Astrocyte of the spinal cord (primary cell): ENCODE measurements at regions not wholly inside any gene's neighbourhood (a gene's known extent, or its start where the extent isn't known, plus 50 kb on each side); places are given as distances from the start of the nearest gene placed in this dataset.
A peak's percentile ranks its signal among the peaks of the same experiment; 100 is the strongest.

Experiments
- DNase-seq: peaks from one replicate; pipeline ENCODE4 v3.0.0; 2011; ENCODE audit warnings: low read depth, low spot score
- H3K4me3 ChIP-seq: 2 replicates; pipeline ENCODE4 v1.5.1; 2011; ENCODE audit warnings: low read depth, mild to moderate bottlenecking, low read length, moderate library complexity
- in situ Hi-C: cut with HindIII; loops from 2 replicates; pipeline ENCODE4 v1.10.0; 2017; ENCODE audit warnings: low sequenced_read_pairs
- TF ChIP-seq, protein P1 (sequence below): IDR thresholded peaks from 2 replicates; pipeline ENCODE4 v1.5.1; 2012; ENCODE audit warnings: low read depth, mild to moderate bottlenecking, low read length, inconsistent platforms

DNA sequence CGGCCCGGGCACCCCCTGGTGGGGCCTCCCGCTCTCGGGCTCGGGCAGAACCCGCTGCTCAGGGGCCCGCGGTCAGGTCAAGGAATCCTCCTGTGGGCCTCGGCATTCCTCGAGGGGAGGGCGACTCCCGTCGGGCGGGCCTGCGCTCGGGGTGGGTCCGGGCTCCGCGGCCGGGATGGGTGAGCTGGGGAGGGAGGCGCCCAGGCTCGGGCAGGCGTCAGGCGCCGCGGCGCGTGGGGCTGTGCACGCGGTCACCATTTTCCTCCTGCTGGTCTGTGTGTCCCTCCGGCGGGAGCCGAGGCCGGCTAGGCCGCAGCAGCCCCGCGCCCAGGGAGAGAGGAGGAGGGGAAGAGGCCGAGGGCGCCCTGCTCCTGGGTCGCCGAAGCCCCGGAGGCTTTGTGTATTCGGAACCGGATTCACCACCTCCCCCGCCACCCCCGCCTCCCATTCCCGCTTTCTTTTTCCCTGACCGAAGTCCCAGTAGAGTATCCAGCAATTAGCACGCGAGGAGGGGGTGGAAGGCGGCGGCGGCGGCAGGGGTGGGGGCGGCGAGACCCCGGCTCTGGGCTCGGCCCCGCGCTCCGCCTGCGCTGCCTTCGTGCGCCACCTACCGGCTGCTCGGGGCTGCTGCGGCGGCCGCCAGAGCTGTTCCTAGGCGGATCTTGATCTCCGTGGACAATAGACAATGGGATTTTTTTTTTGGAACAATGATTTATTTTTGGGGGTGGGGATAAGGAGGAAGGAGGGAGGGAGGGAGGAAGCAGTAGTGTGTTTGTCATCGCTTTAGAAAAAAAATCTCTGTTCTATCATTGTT, 99.0 kb upstream of the MAML3 start:
- in situ Hi-C loops = no loop called here
- TF ChIP-seq, protein P1, sequence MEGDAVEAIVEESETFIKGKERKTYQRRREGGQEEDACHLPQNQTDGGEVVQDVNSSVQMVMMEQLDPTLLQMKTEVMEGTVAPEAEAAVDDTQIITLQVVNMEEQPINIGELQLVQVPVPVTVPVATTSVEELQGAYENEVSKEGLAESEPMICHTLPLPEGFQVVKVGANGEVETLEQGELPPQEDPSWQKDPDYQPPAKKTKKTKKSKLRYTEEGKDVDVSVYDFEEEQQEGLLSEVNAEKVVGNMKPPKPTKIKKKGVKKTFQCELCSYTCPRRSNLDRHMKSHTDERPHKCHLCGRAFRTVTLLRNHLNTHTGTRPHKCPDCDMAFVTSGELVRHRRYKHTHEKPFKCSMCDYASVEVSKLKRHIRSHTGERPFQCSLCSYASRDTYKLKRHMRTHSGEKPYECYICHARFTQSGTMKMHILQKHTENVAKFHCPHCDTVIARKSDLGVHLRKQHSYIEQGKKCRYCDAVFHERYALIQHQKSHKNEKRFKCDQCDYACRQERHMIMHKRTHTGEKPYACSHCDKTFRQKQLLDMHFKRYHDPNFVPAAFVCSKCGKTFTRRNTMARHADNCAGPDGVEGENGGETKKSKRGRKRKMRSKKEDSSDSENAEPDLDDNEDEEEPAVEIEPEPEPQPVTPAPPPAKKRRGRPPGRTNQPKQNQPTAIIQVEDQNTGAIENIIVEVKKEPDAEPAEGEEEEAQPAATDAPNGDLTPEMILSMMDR = peak; percentile 79
- peak; percentile 73 for DNase-seq
- H3K4me3 ChIP-seq = peak overlapping the region; percentile 48

DNA sequence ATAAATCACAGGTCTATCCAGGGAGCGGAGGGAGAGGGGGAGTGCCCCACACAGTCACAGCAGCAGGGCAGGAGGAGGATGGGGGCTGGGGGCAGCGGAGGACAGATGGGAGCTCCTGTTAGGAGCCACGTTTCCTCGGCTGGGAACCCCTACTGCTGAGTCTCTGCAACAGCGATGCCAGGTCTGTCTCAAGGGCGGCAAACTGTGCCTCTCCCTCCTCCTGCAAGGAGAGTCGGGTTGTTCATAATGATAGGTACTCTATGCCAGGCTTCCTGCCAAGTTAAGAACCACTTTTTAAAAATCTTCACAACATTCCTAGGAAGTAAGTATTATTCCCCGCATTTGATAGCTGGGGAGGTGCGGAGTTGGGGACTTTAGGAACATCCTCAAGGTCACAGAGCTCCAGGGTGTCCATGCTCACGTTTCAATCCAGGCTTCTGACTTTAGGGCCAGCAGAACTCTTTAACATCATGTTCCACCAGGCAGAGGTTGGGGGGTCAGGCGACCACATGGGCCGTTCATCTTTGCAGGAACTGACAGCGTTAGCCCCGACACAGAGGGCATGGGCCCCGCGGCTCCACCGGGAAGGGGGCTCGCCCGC, 98.3 kb upstream of the MAML3 start:
- TF ChIP-seq, protein P1 = no peak
- DNase-seq = no peak
- in situ Hi-C loops = no loop called here
- H3K4me3 ChIP-seq = peak overlapping the region; percentile 48

DNA sequence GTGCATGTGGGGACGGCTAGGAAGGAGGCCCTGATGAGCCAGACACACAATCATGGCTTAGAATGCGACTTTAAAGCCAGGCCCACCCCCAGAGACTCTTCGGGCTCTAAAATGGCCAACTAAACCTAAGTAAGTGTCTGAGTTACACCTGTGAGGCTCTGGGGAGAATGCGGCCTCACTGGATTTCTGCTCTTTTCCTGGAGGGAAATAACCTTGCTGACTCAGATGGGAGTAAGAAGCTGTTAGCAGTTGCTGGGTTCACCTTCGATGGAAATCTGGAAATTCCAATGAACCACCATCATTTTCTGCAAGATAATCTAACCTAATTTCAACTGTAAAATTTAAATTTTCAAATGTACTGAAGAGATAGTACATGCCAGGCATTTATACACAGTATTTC, 97.6 kb upstream of the MAML3 start:
- H3K4me3 ChIP-seq = no peak overlapping the region
- in situ Hi-C loops = no loop called here
- no peak for DNase-seq
- TF ChIP-seq, protein P1 = no peak

DNA sequence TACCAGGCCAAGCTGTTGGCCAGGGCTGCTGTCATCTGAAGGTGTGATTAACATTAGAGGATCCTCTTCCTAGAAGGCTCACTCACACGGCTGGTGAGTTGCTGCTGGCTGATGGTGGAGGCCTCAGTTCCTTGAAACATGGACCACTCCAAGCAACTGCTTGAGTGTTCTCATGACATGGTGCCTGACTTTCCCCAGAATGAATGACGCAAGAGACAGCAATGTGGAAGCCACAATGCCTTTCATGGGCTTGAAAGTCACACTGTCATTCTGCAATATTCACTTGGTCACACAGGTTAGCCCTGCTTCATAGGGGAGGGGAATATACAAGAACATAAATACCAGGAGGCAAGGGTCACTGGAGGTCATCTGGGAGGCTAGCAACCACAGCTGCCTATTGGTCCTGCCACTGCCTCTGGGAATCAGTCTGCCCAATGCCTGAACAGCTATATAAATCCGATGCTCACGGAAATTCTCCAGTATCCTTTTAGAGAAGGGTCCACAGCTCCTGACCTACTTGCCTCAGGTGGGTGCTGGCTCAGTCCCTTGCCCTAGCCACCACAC, 97.1 kb upstream of the MAML3 start:
- TF ChIP-seq, protein P1 = no peak
- in situ Hi-C loops = no loop called here
- no peak for DNase-seq
- no peak overlapping the region for H3K4me3 ChIP-seq

DNA sequence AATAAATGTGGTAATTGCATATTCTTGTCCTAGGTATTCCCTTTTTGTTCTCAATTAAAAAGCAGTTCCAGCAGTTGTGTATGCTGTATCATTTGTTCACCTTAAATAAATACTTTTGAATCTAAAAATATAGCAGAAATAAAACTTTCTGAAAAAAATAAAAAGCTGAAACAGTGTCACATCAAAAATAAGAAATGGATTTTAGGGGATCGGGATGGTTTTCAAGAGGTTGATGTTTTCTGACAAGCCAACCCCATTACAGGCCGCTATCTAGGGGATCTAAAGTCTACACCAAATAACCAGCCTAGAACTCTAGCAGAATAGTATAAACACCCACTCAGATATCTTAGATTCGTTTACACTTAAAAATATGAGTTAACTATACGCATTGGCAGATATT, 95.4 kb upstream of the MAML3 start:
- no peak overlapping the region for H3K4me3 ChIP-seq
- in situ Hi-C loops = no loop called here
- DNase-seq = peak; percentile 73
- TF ChIP-seq, protein P1 = no peak

DNA sequence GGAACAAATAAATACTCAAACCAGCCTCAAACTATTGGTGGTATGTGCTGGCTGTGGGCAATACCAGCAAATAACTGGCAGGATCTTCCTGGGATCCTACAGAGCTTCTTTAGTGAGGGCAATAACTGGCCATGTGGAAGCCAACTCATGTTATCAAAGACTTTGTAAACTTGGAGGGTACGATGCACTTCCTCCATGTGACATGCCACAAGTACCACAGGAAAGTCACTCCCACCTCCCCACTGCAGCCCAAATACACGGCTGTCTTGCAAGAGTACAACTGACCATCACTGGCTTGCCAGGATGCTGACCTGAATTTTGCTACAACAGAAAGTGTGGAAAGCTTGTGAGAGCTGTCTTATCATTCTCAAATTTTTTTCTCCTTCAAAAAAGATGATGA, 93.3 kb upstream of the MAML3 start:
- TF ChIP-seq, protein P1 = no peak
- DNase-seq = no peak
- in situ Hi-C loops = no loop called here
- no peak overlapping the region for H3K4me3 ChIP-seq
